Mesodermal cell (in vitro differentiated cells): ENCODE measurements at regions not wholly inside any gene's neighbourhood (a gene's known extent, or its start where the extent isn't known, plus 50 kb on each side); places are given as distances from the start of the nearest gene placed in this dataset.
A peak's percentile ranks its signal among the peaks of the same experiment; 100 is the strongest.
"Not testable (repeated sequence)": the region's sequence is repeated elsewhere in the genome, so short reads cannot be mapped to it uniquely, and the experiment has no call there.

Experiments used
- H3K27ac ChIP-seq: 2 replicates; pipeline ENCODE4 v1.7.0; 2013; ENCODE audit warnings: mild to moderate bottlenecking, low read depth, low read length, moderate library complexity; ENCODE audit not compliant: severe bottlenecking
- H3K36me3 ChIP-seq: 2 replicates; pipeline ENCODE4 v1.7.1; 2013; ENCODE audit warnings: mild to moderate bottlenecking, low read length, moderate library complexity; ENCODE audit not compliant: control insufficient read depth, insufficient read depth
- H3K4me1 ChIP-seq: one replicate; pipeline ENCODE4 v1.7.1; 2013; ENCODE audit warnings: mild to moderate bottlenecking, low read length; ENCODE audit not compliant: insufficient read depth, control insufficient read depth, poor library complexity, severe bottlenecking
- H3K4me3 ChIP-seq: 2 replicates; pipeline ENCODE4 v1.7.0; 2013; ENCODE audit warnings: low read length, control low read depth, mild to moderate bottlenecking; ENCODE audit not compliant: insufficient read depth, poor library complexity, severe bottlenecking; ENCODE audit errors: extremely low read depth
- H3K9me3 ChIP-seq: 2 replicates; pipeline ENCODE4 v1.7.1; 2013; ENCODE audit warnings: mild to moderate bottlenecking, low read length, moderate library complexity; ENCODE audit not compliant: control insufficient read depth
- WGBS, 2 experiments: methylation state at CpG; one replicate each; pipeline ENCODE4 v1.1.5; 2013; ENCODE audit warnings: missing lambda C conversion rate in 2 of 2; ENCODE audit not compliant: insufficient coverage in 2 of 2; 5-methylcytosine and 5-hydroxymethylcytosine counted together

GRCh38 chr11:121358760-121359159 is 66.2 kb downstream of the SC5D start:
- no peaks in the 10 kb centered on the region for H3K36me3 ChIP-seq
- H3K27ac ChIP-seq, result no peak overlapping the region
- no peak overlapping the region for H3K4me3 ChIP-seq
- WGBS, 2 experiments, result 80 to 88% methylated on average over 1 of the region's 1 CpG
- no peaks in the 10 kb centered on the region for H3K4me1 ChIP-seq
- H3K9me3 ChIP-seq, result no peaks in the 10 kb centered on the region

- Histone ChIP-seq H3K9me3 (no peaks in the 10 kb centered on the region), H3K4me3 (no peak overlapping the region), H3K27ac (no peak overlapping the region), H3K4me1 (no peaks in the 10 kb centered on the region), H3K36me3 (no peaks in the 10 kb centered on the region)
Measured at GRCh38 chr11:121359591-121359990, 67.0 kb downstream of the SC5D start.

DNA sequence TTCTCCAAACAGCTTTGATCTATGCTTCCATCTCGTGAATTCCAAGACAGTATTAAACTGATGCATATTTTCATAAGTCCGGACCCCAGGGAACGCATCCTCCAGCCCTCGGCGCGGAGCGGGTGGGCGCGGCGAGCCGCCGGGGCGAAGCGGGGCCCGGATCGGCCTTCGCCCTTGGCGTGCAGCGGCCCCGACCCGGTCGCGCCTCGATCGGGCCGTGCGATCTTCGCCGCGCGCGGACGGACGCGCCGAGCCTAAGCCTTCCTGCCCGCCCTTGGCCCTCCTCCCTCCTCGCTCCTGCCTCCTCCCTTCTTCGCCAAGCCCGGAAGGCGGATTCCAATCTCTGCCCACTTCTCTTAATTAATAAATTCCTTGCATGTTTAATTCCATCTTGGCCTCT is 70.4 kb downstream of the SC5D start:
- not testable (repeated sequence) for H3K9me3 ChIP-seq, H3K36me3 ChIP-seq, H3K27ac ChIP-seq, H3K4me3 ChIP-seq, H3K4me1 ChIP-seq
- WGBS, 2 experiments, result 95 to 97% methylated on average over 29 to 39 of the region's 41 CpGs

DNA sequence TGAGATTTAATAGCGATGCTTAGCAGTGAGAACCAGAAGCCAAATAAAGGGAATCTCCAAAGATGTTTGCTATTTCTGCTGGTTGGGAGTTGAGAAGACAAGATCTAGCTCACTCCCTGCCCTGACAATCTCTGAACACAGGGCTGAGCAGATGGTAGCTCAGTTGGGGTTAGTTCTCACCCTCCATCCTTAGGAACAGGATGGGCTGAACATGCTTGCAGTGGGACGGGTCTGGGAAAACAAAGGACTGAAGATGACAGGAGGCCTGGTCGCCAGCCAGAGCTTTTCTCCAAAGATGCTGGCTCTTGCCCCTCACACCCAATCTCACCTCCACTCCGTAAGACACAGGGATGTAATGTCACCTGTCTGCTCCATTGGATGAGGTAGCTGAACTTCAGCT is 72.7 kb downstream of the SC5D start:
- Histone ChIP-seq H3K9me3 (no peaks in the 10 kb centered on the region), H3K36me3 (no peaks in the 10 kb centered on the region)
- 79 to 100% methylated on average over 1 of the region's 4 CpGs for WGBS, 2 experiments

DNA sequence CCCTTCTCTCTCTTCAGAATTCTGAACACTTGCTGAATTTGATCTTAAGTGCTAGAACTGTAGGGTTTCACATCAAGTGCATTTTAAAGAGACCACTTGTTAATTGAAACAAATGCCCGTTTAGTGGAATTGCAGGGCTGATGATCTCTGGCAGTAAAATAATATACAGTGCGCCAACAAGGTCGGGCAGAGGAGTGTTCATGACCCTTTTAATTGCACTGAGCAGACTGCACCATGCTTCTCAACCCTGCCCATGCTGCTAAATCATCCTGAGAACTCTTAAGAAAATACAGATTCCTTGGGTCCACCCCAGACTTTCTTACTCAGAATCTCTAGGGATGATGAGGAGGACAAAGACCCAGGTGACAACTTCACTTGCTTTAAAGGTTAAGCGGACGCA is 73.5 kb downstream of the SC5D start:
- H3K36me3 ChIP-seq, result no peaks in the 10 kb centered on the region
- H3K4me3 ChIP-seq, result no peak overlapping the region
- H3K4me1 ChIP-seq, result no peaks in the 10 kb centered on the region
- H3K27ac ChIP-seq, result no peak overlapping the region
- H3K9me3 ChIP-seq, result no peaks in the 10 kb centered on the region
- WGBS, 2 experiments, result 80 to 86% methylated on average over 3 to 5 of the region's 5 CpGs

More for the DNA sequence above, 72.7 kb downstream of the SC5D start:
- Histone ChIP-seq H3K27ac (no peak overlapping the region), H3K4me3 (no peak overlapping the region), H3K4me1 (no peaks in the 10 kb centered on the region)

DNA sequence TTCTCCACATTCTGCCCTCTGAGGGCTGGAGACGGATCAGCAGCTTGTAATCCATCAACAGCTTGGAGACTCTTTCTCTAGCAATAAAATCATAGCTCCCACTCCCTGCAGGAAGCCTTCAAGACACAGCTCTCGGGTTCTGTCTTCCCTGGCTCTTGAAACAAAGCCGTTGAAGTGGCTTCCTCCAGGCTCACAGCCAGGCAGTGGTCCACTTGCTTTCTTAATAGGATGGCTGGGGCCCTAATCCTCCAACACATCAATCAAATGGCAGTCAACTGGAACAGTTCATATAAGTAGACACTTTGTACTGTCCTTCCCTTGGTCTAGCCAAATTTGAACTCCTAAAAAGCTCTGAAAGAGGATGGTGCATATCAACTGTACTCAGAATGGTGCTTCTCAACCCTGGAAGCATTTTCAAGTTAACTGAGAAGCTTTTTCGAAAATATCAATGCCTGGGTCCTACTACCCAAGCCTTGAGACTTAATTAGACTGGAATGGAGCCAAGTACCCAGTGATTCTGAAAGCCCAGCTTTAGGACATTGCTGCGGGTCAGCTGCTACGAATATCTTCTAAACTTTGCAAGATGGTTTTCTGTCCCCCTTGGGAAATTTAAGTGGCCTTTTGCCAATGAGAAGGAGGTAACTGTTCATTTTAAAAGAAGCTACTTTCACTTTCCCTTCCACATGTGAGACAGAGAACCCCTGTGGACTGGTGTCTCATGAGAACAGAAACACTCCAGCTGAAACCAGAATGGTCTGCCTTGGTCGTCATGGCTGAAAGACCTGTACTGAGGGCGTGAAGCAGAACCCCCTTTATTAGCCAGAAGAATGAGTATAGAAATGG is 74.7 kb downstream of the SC5D start:
- peaks cover 1% of the 10 kb centered on the region for H3K4me1 ChIP-seq

DNA sequence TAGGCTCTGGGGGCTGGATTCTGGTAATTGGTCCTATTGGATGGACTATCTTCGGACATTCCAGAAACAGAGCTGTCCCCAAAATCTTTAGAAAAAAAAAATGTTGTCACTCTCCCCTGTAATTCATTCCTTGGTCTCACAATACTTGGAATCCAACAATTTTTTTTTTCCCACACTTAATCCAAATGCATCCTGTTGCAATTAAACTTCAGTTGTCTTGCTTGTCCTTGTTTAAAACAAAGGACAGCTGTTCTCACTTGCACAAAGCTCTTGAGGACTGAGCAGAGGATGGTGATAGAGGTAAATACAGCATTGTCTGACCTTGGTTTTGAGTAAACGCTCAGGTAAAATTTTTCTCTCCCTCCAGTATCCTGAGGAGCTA is 75.3 kb downstream of the SC5D start:
- H3K4me1 ChIP-seq, result peaks cover 7% of the 10 kb centered on the region
- WGBS, 2 experiments, result 100% methylated on average over 1 of the region's 2 CpGs

More for the DNA sequence above, 74.7 kb downstream of the SC5D start:
- WGBS, 2 experiments, result 77 to 88% methylated on average over 5 to 6 of the region's 8 CpGs
- H3K4me3 ChIP-seq, result no peak overlapping the region
- H3K9me3 ChIP-seq, result no peaks in the 10 kb centered on the region
- H3K36me3 ChIP-seq, result no peaks in the 10 kb centered on the region
- no peak overlapping the region for H3K27ac ChIP-seq

DNA sequence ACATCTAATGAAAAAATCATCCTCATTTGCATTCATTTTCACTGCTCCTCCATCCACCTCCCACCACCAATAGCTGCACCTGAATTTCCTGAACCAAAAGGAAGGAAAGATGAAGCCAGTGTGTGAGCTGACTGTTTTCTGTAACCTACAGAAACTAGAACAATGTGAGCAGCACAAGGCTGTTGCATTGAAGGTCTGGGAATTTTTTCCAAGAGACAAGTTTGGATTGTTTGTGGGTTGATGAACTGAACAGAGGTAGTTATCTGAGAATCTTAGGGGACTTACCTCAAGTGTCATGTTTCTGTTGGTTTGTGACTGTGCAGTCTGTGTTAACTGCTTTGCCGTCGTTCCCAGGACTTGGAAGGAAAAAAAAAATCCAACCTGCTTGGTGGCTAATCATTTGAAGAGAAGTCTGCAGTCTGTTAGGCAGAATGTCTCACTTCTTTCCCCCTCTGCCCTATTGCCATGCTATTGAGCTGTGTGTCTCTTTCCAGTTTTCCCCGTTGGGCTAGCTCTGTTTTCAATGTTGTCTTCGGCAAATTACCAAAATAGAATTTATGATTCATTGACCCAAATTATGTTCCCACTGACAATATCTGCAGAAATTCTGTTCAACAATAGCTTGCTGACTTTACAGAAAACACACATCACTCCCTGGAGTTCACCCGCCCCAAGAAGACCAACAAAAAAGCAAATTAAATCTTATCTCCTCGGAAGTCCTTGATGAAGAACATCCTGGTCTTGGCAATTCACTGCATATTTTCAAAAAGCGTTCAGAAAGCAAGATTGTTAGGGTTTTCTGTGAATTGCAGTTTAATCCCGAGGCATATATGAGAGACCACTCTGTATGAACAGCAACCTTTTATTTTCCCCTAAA is 76.0 kb downstream of the SC5D start:
- peaks cover 8% of the 10 kb centered on the region for H3K4me1 ChIP-seq
- peak overlapping the region; percentile 36 for H3K27ac ChIP-seq
- H3K4me3 ChIP-seq, result no peak overlapping the region
- no peaks in the 10 kb centered on the region for H3K36me3 ChIP-seq
- H3K9me3 ChIP-seq, result no peaks in the 10 kb centered on the region
- WGBS, 2 experiments, result 97 to 98% methylated on average over 6 of the region's 8 CpGs

More for the DNA sequence above, 75.3 kb downstream of the SC5D start:
- no peak overlapping the region for H3K4me3 ChIP-seq
- no peak overlapping the region for H3K27ac ChIP-seq
- H3K36me3 ChIP-seq, result no peaks in the 10 kb centered on the region
- no peaks in the 10 kb centered on the region for H3K9me3 ChIP-seq

- 88 to 92% methylated on average over 2 to 3 of the region's 3 CpGs for WGBS, 2 experiments
- no peak overlapping the region for H3K4me3 ChIP-seq
- H3K9me3 ChIP-seq, result no peaks in the 10 kb centered on the region
- no peak overlapping the region for H3K27ac ChIP-seq
- H3K4me1 ChIP-seq, result peaks cover 8% of the 10 kb centered on the region
- no peaks in the 10 kb centered on the region for H3K36me3 ChIP-seq
Measured at GRCh38 chr11:121369366-121369765, 76.8 kb downstream of the SC5D start.

DNA sequence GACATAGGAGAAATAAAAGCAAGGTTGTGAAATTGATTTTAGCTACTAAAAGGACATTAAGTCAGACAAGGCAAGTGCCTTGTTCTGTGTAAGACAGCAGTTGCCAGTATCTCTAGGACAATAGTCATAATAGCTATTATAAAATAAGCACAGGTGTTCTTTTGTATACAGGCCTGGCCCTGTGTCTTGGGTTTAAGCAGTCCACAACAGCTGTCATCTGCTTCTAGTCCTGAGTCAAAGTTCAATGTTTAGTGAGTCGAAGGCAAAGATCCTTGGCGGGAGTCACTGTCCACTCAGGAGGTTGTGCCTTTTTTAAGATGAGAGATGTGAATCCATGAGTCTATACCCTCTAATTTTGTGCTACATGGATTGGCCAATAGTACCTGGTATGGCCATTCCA is 79.5 kb downstream of the SC5D start:
- Histone ChIP-seq H3K36me3 (no peaks in the 10 kb centered on the region), H3K4me1 (peaks cover 8% of the 10 kb centered on the region), H3K27ac (no peak overlapping the region), H3K9me3 (no peaks in the 10 kb centered on the region), H3K4me3 (no peak overlapping the region)
- WGBS, 2 experiments, result 90% methylated on average over 2 of the region's 2 CpGs; no CpG with 5 or more reads in 1 of the 2 experiments
